ENCODE measurements at regions not wholly inside any gene's neighbourhood (a gene's known extent, or its start where the extent isn't known, plus 50 kb on each side); places are given as distances from the start of the nearest gene placed in this dataset.

DNA sequence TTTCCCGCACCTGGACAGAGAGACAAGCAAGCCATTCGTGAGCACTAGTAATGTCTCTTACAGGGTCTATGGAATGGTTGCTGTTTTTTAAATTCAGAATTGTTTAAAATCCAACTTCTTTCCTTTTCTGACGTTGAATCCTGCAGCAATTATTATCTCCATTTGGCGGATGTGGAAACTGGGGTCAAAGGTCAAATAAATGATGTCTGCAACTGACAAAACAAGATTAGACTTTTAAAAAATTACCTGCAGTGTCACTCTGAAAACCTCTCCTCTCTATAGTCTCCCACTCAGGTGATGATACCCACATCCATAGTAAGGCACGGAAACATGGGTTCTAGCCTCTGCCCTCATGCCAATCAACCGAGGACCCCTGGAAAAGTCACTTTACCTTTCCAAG is 142.7 kb upstream of the SMIM23 start:
- peaks cover 4% of the 10 kb centered on the region; the same call in 1 of the 2 replicates for H3K4me1 ChIP-seq (ENCODE audit: control insufficient read depth, insufficient read depth, low read length)
- no peak overlapping the region for H2BK15ac ChIP-seq (ENCODE audit: low read depth, low read length)
- H3K27ac ChIP-seq (ENCODE audit: insufficient read depth, low read length): no peak overlapping the region
- WGBS, 2 experiments (ENCODE audit: extremely low coverage in 2 of 2, insufficient read length in 1 of 2): 100% methylated on average over 1 of the region's 6 CpGs; no CpG with 5 or more reads in 1 of the 2 experiments
- H3K79me1 ChIP-seq (ENCODE audit: low read depth in 1 of 2, low read length in 2 of 2): no peaks in the 10 kb centered on the region
- no peaks in the 10 kb centered on the region for H3K9me1 ChIP-seq (ENCODE audit: insufficient read depth, low read length)
- no peak overlapping the region for H3K56ac ChIP-seq (ENCODE audit: extremely low read depth, insufficient read depth, low read length)
- no peak overlapping the region for H2BK20ac ChIP-seq (ENCODE audit: low read depth, low read length)
- H3K36me3 ChIP-seq (ENCODE audit: control insufficient read depth, insufficient read depth, low read length): no peaks in the 10 kb centered on the region
- H3K23ac ChIP-seq (ENCODE audit: low read depth, low read length): no peak overlapping the region
- no peak overlapping the region for H4K8ac ChIP-seq (ENCODE audit: low read depth in 2 of 2, low read length in 2 of 2)
- no peak overlapping the region for H4K5ac ChIP-seq (ENCODE audit: low read depth, low read length)
- H2AK5ac ChIP-seq (ENCODE audit: low read depth, low read length): no peak overlapping the region
- H3K4me3 ChIP-seq (ENCODE audit: insufficient read depth, low read depth, low read length): no peak overlapping the region
- dilution Hi-C loops (cut with HindIII; ENCODE audit: low sequenced_read_pairs, unreplicated experiment) (no loop called here), in situ Hi-C loops (cut with MboI; ENCODE audit: low sequenced_read_pairs) (no loop called here), intact Hi-C loops (cut with micrococcal nuclease) (no loop called here)
- CTCF ChIA-PET: no interaction called here
- DNase-seq: no peak
- H3K4ac ChIP-seq (ENCODE audit: low read depth, low read length): no peak overlapping the region
- no peak overlapping the region for H2AK9ac ChIP-seq (replicated peaks; ENCODE audit: low read depth, low read length, poor library complexity)
- ATAC-seq (ENCODE audit: low read depth): no peak
- H3K4me2 ChIP-seq (ENCODE audit: low read depth, low read length): no peak overlapping the region
- H3K9me3 ChIP-seq (ENCODE audit: control insufficient read depth, insufficient read depth, low read length): no peaks in the 10 kb centered on the region
- H2BK5ac ChIP-seq (ENCODE audit: low read depth, low read length, poor library complexity, severe bottlenecking): no peak overlapping the region
- no peak overlapping the region for H2BK120ac ChIP-seq (ENCODE audit: low read depth, low read length)
- POLR2A ChIA-PET (ENCODE audit: unreplicated experiment): no interaction called here
- no peak overlapping the region for H3K9ac ChIP-seq (ENCODE audit: low read depth, low read length)
- no peak overlapping the region for H2AFZ ChIP-seq (replicated peaks; ENCODE audit: low read length, poor library complexity)
- H3K18ac ChIP-seq (ENCODE audit: low read depth, low read length): no peak overlapping the region
- no peak overlapping the region for H4K91ac ChIP-seq (ENCODE audit: insufficient read depth, low read depth, low read length)
- no peak for TF ChIP-seq BHLHE40 (IDR thresholded peaks at IDR 0.05; ENCODE audit: low read depth, low read length)
- TF ChIP-seq RCOR1 (IDR thresholded peaks at IDR 0.05; ENCODE audit: insufficient replicate concordance, low read length): no peak
- TF ChIP-seq, protein P1, sequence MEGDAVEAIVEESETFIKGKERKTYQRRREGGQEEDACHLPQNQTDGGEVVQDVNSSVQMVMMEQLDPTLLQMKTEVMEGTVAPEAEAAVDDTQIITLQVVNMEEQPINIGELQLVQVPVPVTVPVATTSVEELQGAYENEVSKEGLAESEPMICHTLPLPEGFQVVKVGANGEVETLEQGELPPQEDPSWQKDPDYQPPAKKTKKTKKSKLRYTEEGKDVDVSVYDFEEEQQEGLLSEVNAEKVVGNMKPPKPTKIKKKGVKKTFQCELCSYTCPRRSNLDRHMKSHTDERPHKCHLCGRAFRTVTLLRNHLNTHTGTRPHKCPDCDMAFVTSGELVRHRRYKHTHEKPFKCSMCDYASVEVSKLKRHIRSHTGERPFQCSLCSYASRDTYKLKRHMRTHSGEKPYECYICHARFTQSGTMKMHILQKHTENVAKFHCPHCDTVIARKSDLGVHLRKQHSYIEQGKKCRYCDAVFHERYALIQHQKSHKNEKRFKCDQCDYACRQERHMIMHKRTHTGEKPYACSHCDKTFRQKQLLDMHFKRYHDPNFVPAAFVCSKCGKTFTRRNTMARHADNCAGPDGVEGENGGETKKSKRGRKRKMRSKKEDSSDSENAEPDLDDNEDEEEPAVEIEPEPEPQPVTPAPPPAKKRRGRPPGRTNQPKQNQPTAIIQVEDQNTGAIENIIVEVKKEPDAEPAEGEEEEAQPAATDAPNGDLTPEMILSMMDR (conservative IDR thresholded peaks at IDR 0.05; ENCODE audit: low read depth, low read length): no peak
- TF ChIP-seq SMC3 (IDR thresholded peaks at IDR 0.05; ENCODE audit: low read depth, low read length): no peak
- no peak for TF ChIP-seq MXI1 (IDR thresholded peaks at IDR 0.05; ENCODE audit: borderline replicate concordance, low read depth, low read length)
- no peak for TF ChIP-seq CEBPB (IDR thresholded peaks at IDR 0.05; ENCODE audit: low read depth, low read length)
- no peak for TF ChIP-seq MAZ (IDR thresholded peaks at IDR 0.05; ENCODE audit: borderline replicate concordance, low read depth, low read length)
- TF ChIP-seq POLR2A (IDR thresholded peaks at IDR 0.05; ENCODE audit: low read depth, low read length): no peak
- no peak for TF ChIP-seq ELK1 (IDR thresholded peaks at IDR 0.05; ENCODE audit: borderline replicate concordance, low read depth, low read length)
- TF ChIP-seq FOS (IDR thresholded peaks at IDR 0.05; ENCODE audit: low read depth, low read length): no peak
- no peak overlapping the region for H3K14ac ChIP-seq (replicated peaks; ENCODE audit: low read depth, low read length)
- H4K20me1 ChIP-seq (ENCODE audit: insufficient read depth, low read length): no peaks in the 10 kb centered on the region
- BruUV-seq (replicated peaks): no TSS peak
- peaks cover 7% of the 10 kb centered on the region for H3K27me3 ChIP-seq (ENCODE audit: control insufficient read depth, insufficient read depth, low read length)
